HCT116 (cell line): ENCODE measurements at regions not wholly inside any gene's neighbourhood (a gene's known extent, or its start where the extent isn't known, plus 50 kb on each side); places are given as distances from the start of the nearest gene placed in this dataset.

Experiments used
- ATAC-seq: fragments of 200-7000 bp; cut with Tn5 transposase; 2 replicates; pipeline ENCODE4 v1.9.1; 2020; ENCODE audit warnings: mild to moderate bottlenecking, moderate library complexity
- BruUV-seq: library from RNA; stranded (reverse); fragments of 400-500 nt; replicated peaks from 2 replicates; lab custom pipeline; 2021; lab: Mats Ljungman, UMichigan
- CTCF ChIA-PET: fragments of 300-600 bp; sonication (Branson Sonifier 250); formaldehyde crosslinking; loops from one replicate; lab custom pipeline; 2021; ENCODE audit warnings: antibody characterized with exemption; lab: Charles Lee
- POLR2A ChIA-PET: fragments of 300-600, 350-600 bp; sonication (Branson Sonifier 250); formaldehyde crosslinking; loops from one replicate; lab custom pipeline; 2021; ENCODE audit warnings: antibody characterized with exemption; lab: Charles Lee
- RAD21 ChIA-PET, 2 experiments: fragments of 300-600 bp; sonication (Branson Sonifier 250); formaldehyde crosslinking; loops; one replicate each; lab custom pipeline; 2023; ENCODE audit warnings: low total read pairs in 2 of 2; ENCODE audit not compliant: uncharacterized antibody in 2 of 2, unreplicated experiment in 2 of 2, low non-redundant PET in 1 of 2; lab: Charles Lee
- DNase-seq: peaks from one replicate; pipeline ENCODE4 v3.0.0-alpha.2; 2010; ENCODE audit warnings: low read depth, low spot score
- H2AFZ ChIP-seq: fragments of 200-600 bp; shearing (Covaris generic), sonication (generic); 2 replicates; pipeline ENCODE4 v1.6.1; 2017; ENCODE audit warnings: low read depth, mixed run types, mixed read lengths, antibody characterized with exemption, low read length; ENCODE audit not compliant: poor library complexity, severe bottlenecking
- H3K27ac ChIP-seq: 2 replicates; pipeline ENCODE4 v1.5.1; 2012; ENCODE audit warnings: low read depth, low read length
- H3K27me3 ChIP-seq: fragments of 200-600 bp; sonication (generic); 2 replicates; pipeline ENCODE4 v1.6.1; 2016; ENCODE audit warnings: mixed run types, low read length, mixed read lengths; ENCODE audit not compliant: insufficient read depth
- H3K36me3 ChIP-seq, 2 experiments: fragments of 200-500 bp in 1 of 2; fragments of 200-600 bp in 1 of 2; sonication (Bioruptor generic) in 1 of 2; sonication (generic) in 1 of 2; 2 replicates each; pipeline versions ENCODE4 v1.5.1 to v1.6.1; 2014 to 2016; ENCODE audit warnings: low read length in 2 of 2, inconsistent platforms in 1 of 2, mixed read lengths in 1 of 2, mixed run types in 1 of 2; ENCODE audit not compliant: insufficient read depth in 2 of 2, control insufficient read depth in 1 of 2
- H3K4me1 ChIP-seq, 2 experiments: fragments of 200-600 bp in 1 of 2; sonication (generic) in 1 of 2; 2 replicates each; pipeline versions ENCODE4 v1.5.1 to v1.6.1; 2012 to 2017; ENCODE audit warnings: low read length in 2 of 2, inconsistent platforms in 1 of 2, mild to moderate bottlenecking in 1 of 2, mixed read lengths in 1 of 2, mixed run types in 1 of 2, moderate library complexity in 1 of 2; ENCODE audit not compliant: insufficient read depth in 2 of 2, control insufficient read depth in 1 of 2
- H3K4me2 ChIP-seq: fragments of 200-600 bp; sonication (generic); 2 replicates; pipeline ENCODE4 v1.6.1; 2017; ENCODE audit warnings: mixed run types, low read length, mixed read lengths
- H3K4me3 ChIP-seq, 2 experiments: fragments of 200-600 bp in 1 of 2; sonication (generic) in 1 of 2; replicated peaks in 1 of 2; 2 replicates each; pipeline ENCODE4 v1.5.1; 2011 to 2016; ENCODE audit warnings: low read length in 2 of 2, control low read depth in 1 of 2, low read depth in 1 of 2, mild to moderate bottlenecking in 1 of 2, mixed read lengths in 1 of 2, mixed run types in 1 of 2
- H3K79me2 ChIP-seq: fragments of 200-600 bp; sonication (generic); 2 replicates; pipeline ENCODE4 v1.6.1; 2017; ENCODE audit warnings: mild to moderate bottlenecking, mixed run types, low read length, moderate library complexity, mixed read lengths; ENCODE audit not compliant: insufficient read depth
- H3K9ac ChIP-seq: fragments of 200-600 bp; sonication (generic); 2 replicates; pipeline ENCODE4 v1.6.1; 2016; ENCODE audit warnings: low read length, mixed read lengths
- H3K9me2 ChIP-seq: fragments of 200-600 bp; sonication (generic), shearing (Covaris generic); 2 replicates; pipeline ENCODE4 v1.6.1; 2017; ENCODE audit warnings: mixed run types, mild to moderate bottlenecking, moderate library complexity; ENCODE audit not compliant: insufficient read depth
- H3K9me3 ChIP-seq, 2 experiments: fragments of 200-500 bp in 1 of 2; fragments of 200-600 bp in 1 of 2; sonication (Bioruptor generic) in 1 of 2; sonication (generic) in 1 of 2; 2 replicates each; pipeline ENCODE4 v1.6.1; 2014 to 2017; ENCODE audit warnings: low read length in 2 of 2, mixed read lengths in 2 of 2, inconsistent platforms in 1 of 2, low read depth in 1 of 2, mild to moderate bottlenecking in 1 of 2, mixed run types in 1 of 2, moderate library complexity in 1 of 2; ENCODE audit not compliant: control insufficient read depth in 1 of 2, insufficient read depth in 1 of 2
- H4K20me1 ChIP-seq: fragments of 200-600 bp; sonication (generic), shearing (Covaris generic); 2 replicates; pipeline ENCODE4 v1.6.1; 2017; ENCODE audit warnings: mixed run types, mild to moderate bottlenecking, moderate library complexity; ENCODE audit not compliant: insufficient read depth
- CEBPB ChIP-seq: IDR thresholded peaks from 2 replicates; pipeline ENCODE4 v1.6.1; 2012; ENCODE audit warnings: low read depth
- ELF1 ChIP-seq: IDR thresholded peaks from 2 replicates; pipeline ENCODE4 v1.6.1; 2012; ENCODE audit warnings: low read depth, borderline replicate concordance
- EZH2 ChIP-seq: fragments of 200-600 bp; sonication (generic); IDR thresholded peaks from 2 replicates; pipeline ENCODE4 v1.6.1; 2017; ENCODE audit warnings: antibody characterized with exemption, mixed run types
- EZH2phosphoT487 ChIP-seq: fragments of 200-600 bp; IDR thresholded peaks from 2 replicates; pipeline ENCODE4 v1.6.1; 2018; ENCODE audit warnings: antibody characterized with exemption, borderline replicate concordance
- FOSL1 ChIP-seq: IDR thresholded peaks from 2 replicates; pipeline ENCODE4 v1.6.1; 2012; ENCODE audit warnings: low read depth
- POLR2A ChIP-seq: IDR thresholded peaks from 2 replicates; pipeline ENCODE4 v1.7.0; 2011; ENCODE audit warnings: borderline replicate concordance; ENCODE audit not compliant: insufficient read depth, insufficient read length; ENCODE audit errors: extremely low read depth
- POLR2AphosphoS5 ChIP-seq: IDR thresholded peaks from 2 replicates; pipeline ENCODE4 v1.6.1; 2011; ENCODE audit warnings: mild to moderate bottlenecking, low read depth, low read length, moderate library complexity
- RAD21 ChIP-seq: IDR thresholded peaks from 2 replicates; pipeline ENCODE4 v1.6.1; 2012; ENCODE audit warnings: low read depth, mild to moderate bottlenecking
- SIN3A ChIP-seq: IDR thresholded peaks from 2 replicates; pipeline ENCODE4 v1.6.1; 2012; ENCODE audit warnings: low read depth
- SP1 ChIP-seq: IDR thresholded peaks from 2 replicates; pipeline ENCODE4 v1.6.1; 2012; ENCODE audit warnings: low read depth
- SRF ChIP-seq: IDR thresholded peaks from 2 replicates; pipeline ENCODE4 v1.6.1; 2012; ENCODE audit warnings: low read depth
- TCF7L2 ChIP-seq: IDR thresholded peaks from 2 replicates; pipeline ENCODE4 v1.7.0; 2011; ENCODE audit warnings: borderline replicate concordance, inconsistent platforms; ENCODE audit not compliant: insufficient read depth, insufficient read length; ENCODE audit errors: extremely low read depth
- YY1 ChIP-seq: IDR thresholded peaks from 2 replicates; pipeline ENCODE4 v1.6.1; 2011; ENCODE audit warnings: low read length, low read depth, moderate library complexity, mild to moderate bottlenecking; ENCODE audit not compliant: insufficient replicate concordance; ENCODE audit errors: extremely low read depth
- ZNF274 ChIP-seq: fragments of 200-500 bp; sonication (Bioruptor generic); IDR thresholded peaks from 2 replicates; pipeline ENCODE4 v1.6.1; 2014; ENCODE audit warnings: mild to moderate bottlenecking, low read depth, low read length, inconsistent platforms
- intact Hi-C: fragments of 100-400 bp; cut with micrococcal nuclease; formaldehyde crosslinking; loops from 2 replicates; pipeline ENCODE4 v1.10.0; 2022
- TF ChIP-seq, protein P1 (sequence below): IDR thresholded peaks from 2 replicates; pipeline ENCODE4 v1.6.1; 2012; ENCODE audit warnings: low read depth
- TF ChIP-seq, protein P2 (sequence below): IDR thresholded peaks from 2 replicates; pipeline ENCODE4 v1.6.1; 2012
- TF ChIP-seq, protein P3 (sequence below): IDR thresholded peaks from 2 replicates; pipeline ENCODE4 v1.6.1; 2011; ENCODE audit warnings: mild to moderate bottlenecking, low read length, moderate library complexity; ENCODE audit not compliant: insufficient replicate concordance; ENCODE audit errors: extremely low read depth
- TF ChIP-seq, protein P4 (sequence below): IDR thresholded peaks from 2 replicates; pipeline ENCODE4 v1.6.1; 2012

DNA sequence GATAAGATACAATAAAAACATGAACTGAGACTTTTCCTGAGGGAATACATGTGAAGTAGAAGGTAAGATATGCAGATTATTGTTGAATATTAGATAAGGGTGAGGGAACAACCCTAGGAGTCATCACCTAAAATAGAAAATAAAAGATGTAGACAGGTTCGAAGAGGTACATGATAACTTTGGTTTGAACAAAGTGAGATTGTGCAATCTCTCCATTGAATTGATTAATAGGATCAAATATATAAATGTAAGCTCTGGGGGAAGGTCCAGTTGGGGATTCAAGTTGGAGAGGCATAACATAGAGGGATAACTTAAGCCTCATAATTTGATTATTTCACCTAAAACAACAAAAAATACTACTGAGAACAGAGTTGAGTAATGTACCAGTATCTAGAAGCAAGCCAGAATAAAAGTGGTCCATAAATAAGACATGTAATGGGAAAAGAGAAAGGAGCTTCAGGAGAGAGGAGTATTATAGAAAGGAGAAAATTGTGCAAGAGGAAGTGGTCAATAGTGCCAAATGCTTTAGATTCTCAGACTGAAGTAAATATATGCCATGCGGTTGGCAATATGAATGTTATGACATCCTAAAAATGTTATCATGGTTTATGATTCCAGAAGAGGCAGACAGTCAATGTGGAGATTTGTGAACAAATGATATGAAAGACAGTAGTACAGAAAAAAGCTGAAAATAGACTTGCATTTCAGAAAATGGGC is 282.3 kb upstream of the CHRM2 start:
- Histone ChIP-seq H3K9me2 (no peaks in the 10 kb centered on the region), H3K9ac (no peak overlapping the region), H3K36me3 (no peaks in the 10 kb centered on the region), H3K27ac (no peak overlapping the region), H2AFZ (no peak overlapping the region), H4K20me1 (no peaks in the 10 kb centered on the region; the same call in 1 of the 2 replicates), H3K4me3 (no peak overlapping the region), H3K79me2 (no peaks in the 10 kb centered on the region), H3K9me3 (peaks cover 4 to 8% of the 10 kb centered on the region in 2 experiments; a peak in 2 of 4 replicates), H3K4me2 (no peak overlapping the region), H3K27me3 (no peaks in the 10 kb centered on the region), H3K4me1 (no peaks in the 10 kb centered on the region)
- ATAC-seq, result no peak
- POLR2A ChIA-PET, result no interaction called here
- intact Hi-C loops, result no loop called here
- TF ChIP-seq FOSL1 (no peak), TCF7L2 (no peak), RAD21 (no peak), CEBPB (no peak), POLR2AphosphoS5 (no peak), SRF (no peak), EZH2phosphoT487 (no peak), ZNF274 (no peak), POLR2A (no peak), YY1 (no peak), SIN3A (no peak), ELF1 (no peak), SP1 (no peak), EZH2 (no peak)
- TF ChIP-seq, protein P1, sequence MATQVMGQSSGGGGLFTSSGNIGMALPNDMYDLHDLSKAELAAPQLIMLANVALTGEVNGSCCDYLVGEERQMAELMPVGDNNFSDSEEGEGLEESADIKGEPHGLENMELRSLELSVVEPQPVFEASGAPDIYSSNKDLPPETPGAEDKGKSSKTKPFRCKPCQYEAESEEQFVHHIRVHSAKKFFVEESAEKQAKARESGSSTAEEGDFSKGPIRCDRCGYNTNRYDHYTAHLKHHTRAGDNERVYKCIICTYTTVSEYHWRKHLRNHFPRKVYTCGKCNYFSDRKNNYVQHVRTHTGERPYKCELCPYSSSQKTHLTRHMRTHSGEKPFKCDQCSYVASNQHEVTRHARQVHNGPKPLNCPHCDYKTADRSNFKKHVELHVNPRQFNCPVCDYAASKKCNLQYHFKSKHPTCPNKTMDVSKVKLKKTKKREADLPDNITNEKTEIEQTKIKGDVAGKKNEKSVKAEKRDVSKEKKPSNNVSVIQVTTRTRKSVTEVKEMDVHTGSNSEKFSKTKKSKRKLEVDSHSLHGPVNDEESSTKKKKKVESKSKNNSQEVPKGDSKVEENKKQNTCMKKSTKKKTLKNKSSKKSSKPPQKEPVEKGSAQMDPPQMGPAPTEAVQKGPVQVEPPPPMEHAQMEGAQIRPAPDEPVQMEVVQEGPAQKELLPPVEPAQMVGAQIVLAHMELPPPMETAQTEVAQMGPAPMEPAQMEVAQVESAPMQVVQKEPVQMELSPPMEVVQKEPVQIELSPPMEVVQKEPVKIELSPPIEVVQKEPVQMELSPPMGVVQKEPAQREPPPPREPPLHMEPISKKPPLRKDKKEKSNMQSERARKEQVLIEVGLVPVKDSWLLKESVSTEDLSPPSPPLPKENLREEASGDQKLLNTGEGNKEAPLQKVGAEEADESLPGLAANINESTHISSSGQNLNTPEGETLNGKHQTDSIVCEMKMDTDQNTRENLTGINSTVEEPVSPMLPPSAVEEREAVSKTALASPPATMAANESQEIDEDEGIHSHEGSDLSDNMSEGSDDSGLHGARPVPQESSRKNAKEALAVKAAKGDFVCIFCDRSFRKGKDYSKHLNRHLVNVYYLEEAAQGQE, result no peak
- TF ChIP-seq, protein P2, sequence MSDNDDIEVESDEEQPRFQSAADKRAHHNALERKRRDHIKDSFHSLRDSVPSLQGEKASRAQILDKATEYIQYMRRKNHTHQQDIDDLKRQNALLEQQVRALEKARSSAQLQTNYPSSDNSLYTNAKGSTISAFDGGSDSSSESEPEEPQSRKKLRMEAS, result no peak
- TF ChIP-seq, protein P3, sequence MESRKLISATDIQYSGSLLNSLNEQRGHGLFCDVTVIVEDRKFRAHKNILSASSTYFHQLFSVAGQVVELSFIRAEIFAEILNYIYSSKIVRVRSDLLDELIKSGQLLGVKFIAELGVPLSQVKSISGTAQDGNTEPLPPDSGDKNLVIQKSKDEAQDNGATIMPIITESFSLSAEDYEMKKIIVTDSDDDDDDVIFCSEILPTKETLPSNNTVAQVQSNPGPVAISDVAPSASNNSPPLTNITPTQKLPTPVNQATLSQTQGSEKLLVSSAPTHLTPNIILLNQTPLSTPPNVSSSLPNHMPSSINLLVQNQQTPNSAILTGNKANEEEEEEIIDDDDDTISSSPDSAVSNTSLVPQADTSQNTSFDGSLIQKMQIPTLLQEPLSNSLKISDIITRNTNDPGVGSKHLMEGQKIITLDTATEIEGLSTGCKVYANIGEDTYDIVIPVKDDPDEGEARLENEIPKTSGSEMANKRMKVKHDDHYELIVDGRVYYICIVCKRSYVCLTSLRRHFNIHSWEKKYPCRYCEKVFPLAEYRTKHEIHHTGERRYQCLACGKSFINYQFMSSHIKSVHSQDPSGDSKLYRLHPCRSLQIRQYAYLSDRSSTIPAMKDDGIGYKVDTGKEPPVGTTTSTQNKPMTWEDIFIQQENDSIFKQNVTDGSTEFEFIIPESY, result no peak
- TF ChIP-seq, protein P4, sequence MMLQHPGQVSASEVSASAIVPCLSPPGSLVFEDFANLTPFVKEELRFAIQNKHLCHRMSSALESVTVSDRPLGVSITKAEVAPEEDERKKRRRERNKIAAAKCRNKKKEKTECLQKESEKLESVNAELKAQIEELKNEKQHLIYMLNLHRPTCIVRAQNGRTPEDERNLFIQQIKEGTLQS, result no peak
- BruUV-seq, result no TSS peak
- no peak for DNase-seq
- CTCF ChIA-PET, result no interaction called here
- RAD21 ChIA-PET, result no interaction called here
